GM21737 (cell line): ENCODE measurements at regions not wholly inside any gene's neighbourhood (a gene's known extent, or its start where the extent isn't known, plus 50 kb on each side); places are given as distances from the start of the nearest gene placed in this dataset.

ENCODE experiments used
- ATAC-seq: cut with Tn5 transposase; IDR thresholded peaks from one replicate; pipeline ENCODE4 v1.9.1; 2021; ENCODE audit warnings: mild to moderate bottlenecking, moderate library complexity; ENCODE audit not compliant: unreplicated experiment

DNA sequence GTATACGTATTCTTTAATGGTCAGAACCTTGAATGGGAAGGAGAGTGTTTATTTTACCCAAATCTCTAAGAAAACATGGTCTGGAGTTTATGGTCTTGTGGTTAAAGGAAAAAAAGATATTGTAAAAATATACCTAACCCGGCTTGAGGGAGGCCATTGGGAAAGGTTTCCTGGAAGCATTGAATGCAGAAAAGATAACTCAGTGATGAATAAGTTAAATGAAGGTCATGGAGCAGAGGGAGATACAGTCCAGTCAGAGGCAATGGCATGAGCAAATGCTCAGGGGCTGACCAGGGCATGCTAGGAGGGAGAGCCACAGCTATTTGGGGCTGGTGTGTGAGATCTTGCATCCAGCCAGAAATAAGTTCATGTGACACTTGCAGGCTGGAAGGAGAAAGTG lies 430.4 kb upstream of the CDH5 start:
- no peak for ATAC-seq

DNA sequence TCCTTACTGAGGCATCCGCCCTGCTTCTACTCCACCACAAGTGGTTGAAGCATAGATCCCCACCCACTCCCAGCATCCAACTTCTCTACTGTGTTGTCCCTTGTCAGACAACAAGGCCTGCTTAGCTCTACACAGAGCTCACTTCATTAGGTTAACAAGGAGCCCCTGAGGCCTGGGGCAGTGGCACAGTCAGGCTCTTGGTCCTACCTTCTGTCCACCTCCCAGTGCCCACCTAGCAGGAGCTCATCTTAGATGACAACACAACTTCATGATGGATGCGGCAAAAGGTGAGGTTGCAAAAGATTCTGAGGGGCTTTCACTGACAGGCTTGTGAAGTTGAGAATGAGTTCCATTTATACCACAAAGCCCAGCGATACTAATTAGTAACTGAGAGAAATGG lies 432.0 kb upstream of the CDH5 start:
- no peak for ATAC-seq

DNA sequence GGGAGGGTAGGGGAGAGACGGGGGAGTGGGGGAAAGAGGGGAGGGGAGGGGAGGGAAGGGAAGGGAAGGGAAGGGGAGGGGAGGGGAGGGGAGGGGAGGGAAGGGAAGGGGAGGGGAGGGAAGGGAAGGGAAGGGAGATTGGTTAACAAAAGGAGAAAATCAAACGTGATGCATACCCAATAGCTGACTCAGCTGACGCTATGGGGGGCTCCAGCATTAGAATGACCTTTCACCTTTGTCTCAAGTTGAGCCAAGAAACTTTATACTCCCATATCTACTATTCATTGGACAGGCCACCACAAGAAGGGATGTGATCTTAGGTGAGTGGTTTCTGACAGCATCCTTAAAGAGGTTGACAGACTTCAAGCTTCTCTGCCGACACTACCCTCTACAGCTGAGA lies 432.8 kb upstream of the CDH5 start:
- ATAC-seq, result no peak

DNA sequence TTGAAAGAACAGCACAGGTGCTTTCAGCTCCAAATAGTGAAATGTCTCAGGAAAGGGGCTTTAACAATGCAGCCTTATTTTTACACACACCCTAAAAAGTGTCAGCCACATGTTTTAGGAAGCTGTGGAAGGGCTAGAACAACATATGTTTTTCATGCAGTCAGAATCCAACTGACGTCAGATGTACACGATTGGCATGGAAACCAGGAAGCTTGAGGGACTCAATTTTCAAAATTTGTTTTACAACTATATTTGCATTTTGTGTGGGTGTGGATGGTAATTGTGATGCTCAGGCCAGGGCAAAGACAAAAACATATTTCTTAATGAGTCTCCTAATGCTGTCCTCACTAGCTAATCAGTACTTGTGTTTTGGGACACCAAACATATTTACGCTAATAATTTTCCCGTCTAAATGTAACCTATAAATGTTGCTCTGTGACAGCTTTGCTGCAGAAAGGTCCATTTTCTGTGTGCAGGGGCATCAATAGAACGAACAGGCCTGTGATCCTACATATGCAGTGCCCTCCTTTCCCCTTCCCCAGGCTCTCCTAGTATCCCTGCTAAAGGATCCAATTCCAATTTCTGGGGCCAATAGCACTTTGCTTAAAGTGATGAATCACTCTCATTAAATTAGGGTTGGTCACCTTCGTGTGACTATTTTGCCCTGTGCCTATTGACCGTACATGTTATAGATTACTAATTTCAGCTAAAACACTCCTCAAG lies 434.0 kb upstream of the CDH5 start:
- no peak for ATAC-seq

DNA sequence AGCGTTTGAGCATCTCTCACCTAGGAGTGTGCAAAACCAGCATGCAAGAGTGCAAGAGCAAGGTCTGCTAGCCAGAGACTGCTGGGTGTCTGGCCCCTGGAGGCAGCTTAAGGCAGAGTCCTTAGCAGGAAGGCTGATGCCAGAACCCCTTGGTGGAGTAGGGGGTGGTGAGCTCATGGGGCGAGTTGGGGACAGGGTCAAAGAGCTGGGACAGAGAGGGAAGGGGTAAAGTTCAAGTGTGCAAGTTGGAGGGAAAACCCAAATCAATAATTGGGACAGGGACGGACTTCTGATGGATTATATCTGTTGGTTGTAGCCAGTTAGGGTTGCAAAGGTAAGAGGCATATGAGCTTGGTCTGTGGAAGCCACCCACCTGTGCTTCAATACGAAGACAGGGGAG lies 443.6 kb upstream of the CDH5 start:
- no peak for ATAC-seq

DNA sequence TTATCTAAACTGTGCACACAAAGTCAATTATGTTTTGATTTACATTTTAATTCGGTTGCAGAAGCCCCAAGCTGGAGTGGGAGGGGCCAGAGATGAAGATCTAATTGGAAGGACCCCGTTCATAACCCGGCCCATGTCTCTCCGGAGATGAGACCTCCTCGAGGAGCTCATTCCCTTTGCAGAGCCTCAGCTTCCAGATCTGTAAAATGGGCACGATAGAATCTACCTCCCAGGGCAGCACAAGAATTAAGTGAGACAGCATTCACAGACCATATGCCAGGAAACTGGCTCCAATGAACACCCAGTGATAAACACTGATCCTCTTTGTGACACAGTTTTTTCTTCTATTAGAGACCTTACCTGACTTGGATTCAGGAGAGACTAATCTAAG lies 446.5 kb upstream of the CDH5 start:
- no peak for ATAC-seq

DNA sequence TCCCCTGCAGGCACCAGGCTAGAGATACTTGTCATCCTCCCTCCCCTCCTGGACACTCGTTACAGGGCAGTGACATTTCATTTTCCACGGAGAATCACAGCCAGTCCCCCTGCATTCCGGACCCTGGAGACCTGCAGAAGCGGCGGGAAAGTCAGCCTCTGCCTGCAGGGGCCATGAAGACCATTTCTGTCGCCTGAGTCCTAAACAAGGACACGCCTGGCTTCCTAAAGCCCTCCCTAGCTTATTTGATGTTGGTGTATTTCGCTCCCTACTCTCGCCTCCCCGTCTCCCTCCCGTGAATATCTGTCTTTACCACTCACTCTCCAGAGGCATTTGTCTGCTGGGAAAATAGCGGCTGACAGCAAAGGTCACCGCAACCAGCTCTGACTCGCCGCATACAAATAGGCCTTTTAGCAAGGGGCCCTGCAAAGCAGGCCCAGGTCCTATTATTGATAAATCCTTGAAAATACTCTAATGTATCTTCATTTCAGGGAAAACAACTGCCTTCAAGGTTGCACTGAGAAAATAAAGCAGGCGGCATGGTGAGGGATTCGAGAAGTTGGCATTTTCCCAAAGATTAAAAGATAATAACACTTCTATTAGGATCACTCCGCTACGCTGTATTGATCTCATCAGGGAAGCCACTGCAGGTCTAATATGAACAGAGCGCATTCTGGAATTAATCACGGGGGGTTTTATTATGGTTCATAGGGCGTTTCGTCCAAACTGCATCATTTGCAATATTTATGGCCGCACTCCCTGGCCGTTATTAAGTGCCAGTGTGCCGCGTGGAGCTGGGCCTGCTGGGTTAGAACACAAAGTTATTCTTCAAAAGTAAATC lies 447.1 kb upstream of the CDH5 start:
- ATAC-seq, result no peak

DNA sequence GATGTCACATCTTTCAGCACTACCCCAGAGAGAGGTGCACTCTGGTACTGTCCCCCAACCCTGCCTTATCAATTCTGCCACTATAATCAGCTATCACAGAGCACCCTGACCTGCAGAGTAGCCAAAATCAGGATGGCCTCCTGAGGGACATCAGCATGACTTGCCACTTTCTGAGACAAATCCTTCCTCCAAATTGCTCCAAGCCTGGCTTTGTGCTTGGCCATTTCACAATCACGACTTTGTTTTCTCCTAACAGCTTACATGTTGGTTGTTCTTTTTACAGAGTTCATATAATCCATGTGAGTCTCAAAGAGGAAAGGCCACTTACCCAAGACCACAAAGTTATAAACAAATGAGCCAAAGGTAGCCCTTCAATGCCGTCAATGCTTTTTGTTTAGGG lies 449.0 kb upstream of the CDH5 start:
- no peak for ATAC-seq

DNA sequence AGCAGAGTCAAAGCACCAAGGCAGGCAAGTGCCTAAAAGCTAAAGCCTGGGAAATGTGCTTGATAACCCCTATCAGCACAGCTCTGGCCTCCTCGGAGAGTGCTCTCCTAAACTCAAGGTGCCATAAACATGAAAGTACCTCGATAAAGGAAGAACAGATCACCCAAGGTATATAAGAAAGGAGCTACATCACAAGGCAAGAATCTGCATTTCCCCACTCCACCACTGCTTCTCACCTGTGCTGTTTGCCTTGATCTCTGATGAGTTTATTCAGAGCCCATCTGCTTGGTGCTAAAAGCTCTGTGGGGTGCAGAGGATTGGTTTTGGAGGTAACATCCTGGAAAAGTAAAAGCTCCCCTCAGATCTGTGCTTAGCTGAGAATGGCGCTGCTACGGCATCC lies 449.5 kb upstream of the CDH5 start:
- ATAC-seq, result no peak

DNA sequence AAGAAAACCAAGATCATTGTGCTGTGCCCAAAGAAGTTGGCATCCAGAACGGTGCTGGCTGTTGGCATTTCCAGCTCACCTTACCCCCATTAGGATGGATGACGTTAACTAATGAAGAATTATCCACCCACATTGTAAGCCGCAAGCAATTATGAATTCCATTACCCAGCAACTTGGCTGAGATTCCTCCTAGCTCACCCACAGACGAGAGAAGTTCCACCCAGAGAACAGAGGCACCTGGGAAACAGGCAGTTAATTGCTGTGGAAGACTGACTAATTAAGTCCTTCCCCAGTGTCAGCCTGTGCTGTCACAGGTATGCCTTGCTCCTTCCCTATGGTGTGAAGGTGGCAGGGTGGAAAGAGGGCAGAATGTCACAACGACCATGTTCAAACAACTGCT lies 456.2 kb upstream of the CDH5 start:
- no peak for ATAC-seq

DNA sequence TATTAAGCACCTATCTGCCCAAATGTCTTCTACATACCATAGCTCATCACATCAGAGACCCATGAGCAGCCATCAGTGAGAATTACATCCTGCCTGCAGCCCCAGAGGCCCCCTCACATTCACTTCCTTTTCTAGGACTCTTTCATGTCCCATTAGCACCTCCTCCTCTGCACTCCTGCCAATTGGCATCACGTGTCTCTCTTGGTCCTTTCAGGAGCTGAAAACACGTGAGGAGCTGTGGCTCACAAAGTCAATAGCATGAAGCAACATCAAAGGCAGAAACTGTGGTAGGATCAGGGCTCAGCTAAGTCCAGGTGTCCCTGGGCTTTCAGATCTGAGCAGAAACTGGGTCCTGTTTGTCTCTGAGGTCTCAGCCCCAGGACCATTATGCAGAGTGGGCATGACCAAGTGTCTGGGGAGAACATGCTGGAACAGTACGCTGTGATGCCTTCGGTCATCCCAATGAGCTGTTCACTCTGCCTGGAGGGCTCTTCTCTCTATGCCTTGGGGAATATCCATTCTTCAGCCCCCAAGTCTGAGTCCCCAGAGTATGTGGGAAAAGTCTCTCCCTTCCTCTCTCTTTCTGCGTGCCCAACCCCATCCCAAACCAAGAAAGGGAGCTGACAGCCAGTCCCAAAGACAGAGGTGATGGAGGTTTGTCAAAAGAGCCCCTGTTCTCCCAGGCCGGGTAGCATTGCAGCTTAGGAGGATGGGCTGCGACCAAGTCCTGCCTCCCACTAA lies 457.0 kb upstream of the CDH5 start:
- no peak for ATAC-seq

DNA sequence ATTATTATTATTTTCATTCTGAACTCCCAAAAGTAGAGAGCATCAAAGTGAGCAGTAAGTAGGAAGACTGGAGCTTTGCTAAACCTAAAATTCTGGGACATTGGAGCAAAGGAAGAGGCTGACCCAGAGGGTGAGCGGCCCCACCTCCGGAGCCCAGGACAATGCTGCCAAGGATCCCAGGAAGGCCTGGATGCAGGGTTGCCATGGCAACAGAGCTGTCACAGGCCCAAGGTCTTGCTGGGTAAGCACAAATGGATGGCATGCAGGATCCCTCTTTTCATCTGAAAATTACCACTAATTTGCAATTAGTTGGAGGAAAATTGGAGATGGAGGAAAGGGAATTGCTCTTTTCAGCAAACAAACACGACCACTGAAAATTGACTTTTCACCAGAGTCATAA lies 457.9 kb upstream of the CDH5 start:
- ATAC-seq, result no peak

DNA sequence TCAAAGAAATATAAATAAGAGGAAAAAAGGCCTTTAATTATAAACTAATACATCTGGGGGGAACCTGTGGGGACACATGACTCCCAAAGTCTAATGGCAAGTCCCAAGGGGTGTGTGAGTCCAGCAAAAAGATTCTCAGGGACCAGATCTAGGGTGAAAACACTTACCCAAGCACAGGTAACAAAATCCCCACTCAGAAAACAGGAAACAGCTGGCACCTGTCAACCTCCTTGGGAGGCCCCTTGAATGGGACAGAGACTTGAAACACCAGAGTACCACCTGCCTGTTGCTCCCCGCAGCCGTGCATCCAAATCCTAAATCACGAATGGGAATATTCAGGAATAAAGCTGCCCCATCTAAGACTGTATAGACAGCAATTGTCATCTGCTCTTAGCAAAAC lies 461.2 kb upstream of the CDH5 start:
- ATAC-seq, result no peak

DNA sequence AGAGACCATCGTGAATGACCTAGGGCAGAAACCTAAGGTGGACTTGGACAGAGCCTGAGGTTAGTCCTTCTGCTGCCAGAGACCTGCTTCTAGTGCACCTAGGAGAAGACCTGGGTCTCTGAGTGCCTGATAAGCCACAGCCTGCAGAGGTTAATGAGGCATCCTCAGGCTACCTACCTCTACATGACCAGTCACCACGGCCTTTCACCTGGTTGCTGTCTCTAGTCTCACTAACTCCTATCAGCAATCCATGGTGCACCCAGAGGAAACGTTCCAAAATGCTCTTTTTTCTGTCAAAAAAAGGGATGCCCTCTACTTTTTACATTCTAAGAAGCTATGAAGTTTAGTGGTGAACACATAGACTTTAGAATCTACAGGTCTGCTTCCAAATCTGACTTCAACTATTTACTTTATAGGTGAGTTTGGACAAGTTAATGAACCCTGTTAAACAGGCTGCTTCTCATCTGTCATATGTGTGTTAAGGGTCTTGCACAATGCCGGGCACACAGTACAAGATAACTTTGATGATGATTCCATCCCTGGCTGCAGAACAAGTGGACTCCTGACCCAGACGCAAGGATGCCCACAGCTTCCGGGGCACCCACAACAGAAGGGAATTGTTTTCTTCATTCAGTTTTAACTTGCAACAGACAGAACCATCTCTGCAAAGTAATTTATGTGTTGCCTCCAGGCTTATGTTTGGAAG lies 469.9 kb upstream of the CDH5 start:
- ATAC-seq, result no peak

DNA sequence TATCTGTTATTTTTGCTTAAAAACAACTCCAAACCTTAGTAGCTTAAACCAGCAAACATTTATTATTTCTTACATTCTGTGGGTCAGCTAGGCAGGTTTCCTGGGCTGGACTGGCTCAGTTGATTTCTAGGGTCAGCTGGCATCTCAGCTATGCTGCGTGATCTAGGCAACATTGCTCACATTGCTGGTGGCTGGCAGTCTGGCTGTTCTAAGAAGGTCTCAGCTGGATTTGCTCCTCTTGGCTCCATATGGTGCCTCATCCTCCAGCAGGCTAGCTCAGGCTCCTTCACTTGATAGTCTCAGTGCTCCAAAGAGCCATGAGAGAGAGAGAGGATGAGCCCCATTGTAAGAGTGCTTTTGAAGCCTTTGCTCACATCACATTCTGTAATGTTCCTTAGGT lies 470.6 kb upstream of the CDH5 start:
- ATAC-seq, result no peak

DNA sequence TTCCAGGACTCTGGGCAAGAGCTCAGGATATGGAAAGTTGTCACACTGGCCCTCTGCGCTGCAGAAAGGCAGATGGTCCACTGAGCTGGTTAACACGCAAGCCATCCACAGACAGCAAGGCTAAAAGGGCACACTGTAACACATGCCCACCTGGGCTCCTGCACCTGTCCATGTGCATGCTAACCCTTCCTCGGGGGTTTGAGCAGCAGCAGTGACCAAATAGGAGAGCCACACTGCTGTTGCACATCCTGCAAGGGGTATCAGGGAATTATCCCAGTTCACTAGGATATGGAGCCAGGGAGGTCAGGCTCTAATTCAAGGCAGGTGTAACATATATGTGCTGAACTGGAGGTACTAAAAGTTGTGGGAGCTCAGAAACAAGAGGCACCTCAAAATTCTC lies 471.0 kb upstream of the CDH5 start:
- no peak for ATAC-seq

DNA sequence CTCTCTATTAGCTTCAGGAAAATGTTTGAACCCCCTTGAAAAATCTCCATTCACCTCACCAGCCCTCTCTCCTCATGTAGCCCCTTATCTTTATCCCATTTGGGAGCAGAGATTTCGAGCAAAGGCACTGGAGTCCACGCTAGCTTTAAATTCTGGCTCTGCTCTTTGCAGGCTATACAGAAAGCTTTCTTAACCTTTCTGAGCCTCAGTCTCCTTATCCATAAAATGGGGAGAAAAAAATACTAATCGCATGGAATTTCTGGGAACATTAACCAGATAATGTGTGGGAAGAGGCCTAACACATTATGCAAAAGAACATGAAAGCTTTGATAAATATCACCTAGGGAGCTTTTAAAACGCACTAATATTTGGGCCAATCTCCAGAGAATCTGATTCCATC lies 476.3 kb upstream of the CDH5 start:
- ATAC-seq, result no peak

DNA sequence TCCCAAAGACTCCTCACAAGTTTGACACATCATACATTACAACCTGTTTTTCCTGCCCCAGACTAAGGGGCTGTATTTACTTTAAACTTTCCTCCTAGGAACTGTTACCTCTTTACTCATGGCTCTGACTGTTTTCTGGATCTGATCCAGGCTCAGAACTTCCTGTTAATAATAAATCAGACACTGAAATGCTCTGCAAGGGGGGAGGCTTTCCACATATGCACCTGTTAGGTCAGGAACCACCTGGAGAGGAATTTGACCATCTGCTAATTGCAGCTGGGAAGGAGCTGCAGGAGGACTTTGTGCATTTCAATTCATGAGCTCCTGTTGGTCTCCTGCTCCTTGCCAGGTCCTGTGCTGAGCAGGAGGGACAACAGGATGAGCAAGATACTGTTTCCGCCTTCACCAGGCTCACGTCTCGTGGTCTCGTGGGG lies 476.9 kb upstream of the CDH5 start:
- no peak for ATAC-seq

DNA sequence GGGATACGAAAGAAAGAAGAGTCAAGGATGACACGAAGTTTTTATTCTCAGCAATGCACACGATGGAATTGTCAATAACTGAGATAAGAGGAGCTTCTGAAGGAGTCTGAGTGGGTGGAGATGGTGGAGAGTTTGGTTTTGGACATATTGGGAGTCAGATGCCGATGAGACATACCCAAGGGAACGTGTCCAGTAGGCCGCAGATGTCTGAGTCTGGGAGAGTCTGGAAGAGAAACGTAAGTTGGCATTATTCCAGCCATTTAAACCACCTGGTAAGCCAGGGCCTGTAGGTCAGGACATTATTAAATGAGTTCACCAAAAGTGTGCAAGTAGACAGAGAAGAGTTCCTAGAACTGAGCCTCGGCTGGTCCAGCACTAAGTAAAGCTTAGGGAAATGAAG lies 478.3 kb upstream of the CDH5 start:
- no peak for ATAC-seq

DNA sequence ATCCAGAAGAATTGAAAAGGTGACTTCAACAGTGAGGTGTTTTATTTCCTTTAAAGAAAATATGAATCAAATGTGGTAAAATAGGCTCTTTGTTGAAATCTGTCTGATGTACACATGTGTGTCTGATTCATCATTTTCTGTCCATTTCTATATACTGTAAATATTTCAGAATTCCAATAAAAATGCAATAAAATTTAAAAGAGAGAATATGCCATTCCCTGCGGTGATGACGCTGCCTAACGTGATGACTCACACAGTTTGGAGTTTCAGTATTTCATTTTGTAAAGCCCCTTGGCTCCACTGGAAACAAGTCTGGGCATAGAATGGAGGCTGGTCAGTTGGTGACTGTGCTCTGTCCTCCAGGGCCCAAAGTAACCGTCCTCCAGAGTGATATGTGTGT lies 482.5 kb upstream of the CDH5 start:
- ATAC-seq, result no peak

DNA sequence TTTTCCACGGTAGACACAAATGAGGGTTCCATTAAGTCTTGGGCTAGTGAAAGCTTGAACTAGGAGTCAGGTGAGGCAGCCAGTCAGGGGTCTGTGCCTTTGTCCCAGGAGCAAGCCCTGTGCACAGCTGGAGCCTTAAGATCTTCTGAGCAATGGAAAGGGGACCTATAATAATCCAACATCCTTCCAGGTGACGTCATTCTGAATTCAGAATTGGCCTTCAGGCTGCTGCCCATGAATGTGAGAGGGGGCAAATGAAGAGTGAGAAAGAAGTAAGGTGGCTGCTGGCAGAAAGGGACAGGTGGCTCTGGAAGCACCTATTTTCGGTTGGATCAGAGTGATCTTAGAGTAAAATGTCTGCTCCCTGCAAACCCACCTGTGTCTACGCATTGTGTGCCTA lies 488.1 kb upstream of the CDH5 start:
- ATAC-seq, result no peak
